GM19438 (cell line): ENCODE measurements at regions not wholly inside any gene's neighbourhood (a gene's known extent, or its start where the extent isn't known, plus 50 kb on each side); places are given as distances from the start of the nearest gene placed in this dataset.
"Not testable (repeated sequence)": the region's sequence is repeated elsewhere in the genome, so short reads cannot be mapped to it uniquely, and the experiment has no call there.

Experiments used
- ATAC-seq: cut with Tn5 transposase; IDR thresholded peaks from one replicate; pipeline ENCODE4 v1.9.1; 2021; ENCODE audit warnings: low read depth; ENCODE audit not compliant: unreplicated experiment

DNA sequence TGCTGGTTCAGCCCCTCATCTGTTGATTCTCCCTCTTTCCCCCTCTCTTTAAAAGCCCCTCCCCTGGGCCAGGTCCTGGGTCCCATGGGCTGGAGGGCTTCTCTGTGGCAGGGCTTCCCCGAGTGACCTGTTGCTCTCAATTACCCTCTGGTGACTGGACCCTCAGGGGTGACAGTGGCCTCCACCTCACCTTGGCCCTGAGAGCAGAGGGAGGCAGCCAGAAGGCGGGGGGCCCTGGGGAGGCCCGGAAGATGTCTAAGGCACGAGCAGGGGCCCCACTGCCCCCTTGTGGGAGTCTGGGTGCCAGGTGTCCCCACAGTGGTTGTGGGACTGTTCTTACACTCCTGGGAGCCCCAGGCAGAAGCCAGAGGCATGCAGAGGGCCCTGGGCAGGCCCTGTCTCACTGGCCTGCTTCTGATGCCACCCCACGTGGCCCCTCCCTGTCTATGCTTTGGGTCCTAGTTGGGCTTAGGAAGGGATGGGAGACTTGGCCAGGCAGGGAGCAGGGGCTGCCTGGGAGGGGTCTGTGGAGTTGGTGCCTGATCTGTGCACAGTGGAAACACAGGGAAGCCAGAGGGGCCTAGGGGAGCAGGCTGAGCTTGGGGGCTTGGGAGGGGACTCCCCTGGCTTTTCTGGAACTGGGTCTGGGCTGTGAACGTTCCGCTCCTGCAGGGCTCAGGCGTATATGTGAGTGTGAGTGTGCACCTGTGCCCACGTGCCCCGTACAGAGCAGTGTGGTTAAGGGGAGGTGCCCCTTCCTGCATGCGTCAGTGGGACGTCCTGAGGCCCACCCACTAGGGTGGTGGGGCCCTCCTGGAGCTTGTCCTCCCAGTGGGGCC is 179.7 kb downstream of the TMEM121 start:
- peak; percentile 36 for ATAC-seq

DNA sequence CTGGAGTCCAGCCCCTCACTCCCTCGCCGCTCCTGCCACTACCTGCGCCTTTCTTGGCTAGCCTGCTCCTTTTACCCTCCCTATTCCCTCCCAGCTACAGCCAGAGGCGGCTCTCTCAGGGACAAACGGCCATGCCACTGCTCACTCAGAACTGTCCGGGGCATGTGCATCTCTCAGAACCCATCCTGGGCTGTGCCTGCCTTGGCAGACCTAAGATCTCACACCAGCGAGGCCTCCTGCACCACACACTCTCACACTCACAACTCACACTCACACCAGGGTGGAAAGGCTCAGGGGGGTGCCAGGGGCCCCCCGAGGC is 180.3 kb downstream of the TMEM121 start:
- not testable (repeated sequence) for ATAC-seq

DNA sequence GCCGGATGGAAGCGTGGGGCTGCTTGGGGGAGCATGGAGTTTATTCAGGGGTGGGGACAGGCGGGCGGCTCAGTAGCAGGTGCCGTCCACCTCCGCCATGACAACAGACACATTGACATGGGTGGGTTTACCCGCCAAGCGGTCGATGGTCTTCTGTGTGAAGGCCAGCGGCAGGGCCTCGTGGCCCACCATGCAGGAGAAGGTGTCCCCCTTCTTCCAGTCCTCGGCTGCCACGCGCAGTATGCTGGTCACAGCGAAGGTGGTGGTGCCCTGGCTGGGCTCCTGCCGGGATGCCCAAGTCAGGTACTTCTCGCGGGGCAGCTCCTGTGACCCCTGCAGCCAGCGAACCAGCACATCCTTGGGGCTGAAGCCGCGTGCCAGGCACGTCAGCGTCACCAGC is 180.7 kb downstream of the TMEM121 start:
- not testable (repeated sequence) for ATAC-seq

DNA sequence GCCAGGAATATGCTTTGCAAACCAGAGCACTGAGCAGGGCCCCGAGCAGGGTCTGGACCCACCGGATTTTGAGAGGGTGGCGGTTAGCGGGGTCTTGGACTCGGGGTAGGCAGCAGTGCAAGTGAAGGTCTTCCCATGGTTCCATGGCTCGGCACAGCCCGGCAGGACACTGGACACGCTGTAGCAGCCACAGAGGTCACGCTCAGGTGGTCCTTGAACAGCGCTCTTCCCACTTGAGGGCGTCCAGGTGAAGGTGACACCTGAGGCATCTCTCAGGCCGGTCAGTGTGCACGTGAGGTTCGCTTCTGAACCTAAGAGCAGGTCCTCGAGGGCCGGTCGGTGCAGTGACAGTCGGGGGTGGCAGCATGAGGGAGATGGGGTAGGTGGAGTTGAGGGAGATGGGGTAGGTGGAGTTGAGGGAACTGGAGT is 181.4 kb downstream of the TMEM121 start:
- not testable (repeated sequence) for ATAC-seq

DNA sequence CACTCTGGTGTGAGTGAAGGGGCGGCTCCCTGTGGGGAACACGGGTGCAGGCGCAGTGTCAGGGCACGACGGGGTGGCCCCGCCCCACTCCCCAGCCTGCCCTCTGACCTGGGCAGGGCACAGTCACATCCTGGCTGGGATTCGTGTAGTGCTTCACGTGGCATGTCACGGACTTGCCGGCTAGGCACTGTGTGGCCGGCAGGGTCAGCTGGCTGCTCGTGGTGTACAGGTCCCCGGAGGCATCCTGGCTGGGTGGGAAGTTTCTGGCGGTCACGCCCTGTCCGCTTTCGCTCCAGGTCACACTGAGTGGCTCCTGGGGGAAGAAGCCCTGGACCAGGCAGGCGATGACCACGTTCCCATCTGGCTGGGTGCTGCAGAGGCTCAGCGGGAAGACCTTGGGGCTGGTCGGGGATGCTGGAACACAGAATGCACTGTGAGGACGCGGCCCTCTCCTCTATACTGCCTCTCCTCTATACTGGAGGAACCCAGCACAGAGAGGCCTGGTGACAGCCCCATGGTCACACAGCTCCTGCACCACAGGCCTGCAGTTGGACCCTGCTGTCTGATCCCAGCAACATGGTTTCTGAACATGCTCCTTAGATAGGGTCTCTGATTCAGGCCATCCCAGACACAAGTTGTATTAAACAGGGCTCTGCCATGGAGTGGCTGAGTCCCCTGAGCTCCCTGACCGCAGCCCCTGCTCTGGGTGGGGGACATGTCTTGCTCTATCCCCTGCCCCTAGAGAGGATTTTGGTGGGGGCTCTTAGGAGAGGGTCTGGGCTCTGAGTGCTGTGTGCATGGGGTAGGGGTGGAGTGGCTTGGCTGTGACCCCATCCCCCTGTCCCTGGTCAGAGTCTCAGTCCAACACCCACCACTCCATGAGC is 182.1 kb downstream of the TMEM121 start:
- ATAC-seq = not testable (repeated sequence)

DNA sequence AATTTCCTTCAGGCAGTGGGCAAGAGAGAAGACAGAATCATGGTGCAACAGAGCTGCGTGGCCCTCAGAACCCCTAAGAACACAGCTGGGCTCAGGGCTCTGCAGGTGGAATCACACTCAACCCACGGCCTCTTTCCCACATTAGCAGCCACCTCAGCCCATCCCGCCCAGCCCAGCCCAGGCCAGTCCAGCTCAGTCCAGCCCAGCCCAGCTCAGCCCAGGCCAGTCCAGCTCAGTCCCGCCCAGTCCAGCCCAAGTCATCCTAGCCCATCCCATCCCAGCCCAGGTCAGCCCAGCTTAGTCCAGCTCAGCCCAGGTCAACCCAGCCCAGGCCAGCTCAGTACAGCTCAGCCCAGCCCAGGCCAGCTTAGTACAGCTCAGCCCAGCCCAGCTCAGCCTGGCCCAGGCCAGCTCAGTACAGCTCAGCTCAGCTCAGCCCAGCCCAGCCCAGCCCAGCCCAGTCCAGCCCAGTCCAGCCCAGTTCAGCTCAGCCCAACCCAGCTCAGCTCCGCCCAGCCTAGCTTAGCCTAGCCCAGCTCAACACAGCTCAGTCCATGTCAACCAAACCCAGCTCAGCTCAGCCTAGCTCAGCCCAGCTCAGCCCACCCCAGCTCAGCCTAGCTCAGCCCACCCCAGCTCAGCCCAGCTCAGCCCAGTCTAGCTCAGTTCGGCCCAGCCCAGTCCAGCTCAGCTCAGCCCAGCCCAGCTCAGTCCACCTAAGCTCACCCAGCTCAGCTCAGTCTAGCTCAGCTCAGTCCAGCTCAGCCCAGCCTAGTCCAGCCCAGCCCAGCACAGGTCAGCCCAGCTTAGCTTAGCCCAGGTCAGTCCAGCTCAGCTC is 183.1 kb downstream of the TMEM121 start:
- ATAC-seq = no peak

DNA sequence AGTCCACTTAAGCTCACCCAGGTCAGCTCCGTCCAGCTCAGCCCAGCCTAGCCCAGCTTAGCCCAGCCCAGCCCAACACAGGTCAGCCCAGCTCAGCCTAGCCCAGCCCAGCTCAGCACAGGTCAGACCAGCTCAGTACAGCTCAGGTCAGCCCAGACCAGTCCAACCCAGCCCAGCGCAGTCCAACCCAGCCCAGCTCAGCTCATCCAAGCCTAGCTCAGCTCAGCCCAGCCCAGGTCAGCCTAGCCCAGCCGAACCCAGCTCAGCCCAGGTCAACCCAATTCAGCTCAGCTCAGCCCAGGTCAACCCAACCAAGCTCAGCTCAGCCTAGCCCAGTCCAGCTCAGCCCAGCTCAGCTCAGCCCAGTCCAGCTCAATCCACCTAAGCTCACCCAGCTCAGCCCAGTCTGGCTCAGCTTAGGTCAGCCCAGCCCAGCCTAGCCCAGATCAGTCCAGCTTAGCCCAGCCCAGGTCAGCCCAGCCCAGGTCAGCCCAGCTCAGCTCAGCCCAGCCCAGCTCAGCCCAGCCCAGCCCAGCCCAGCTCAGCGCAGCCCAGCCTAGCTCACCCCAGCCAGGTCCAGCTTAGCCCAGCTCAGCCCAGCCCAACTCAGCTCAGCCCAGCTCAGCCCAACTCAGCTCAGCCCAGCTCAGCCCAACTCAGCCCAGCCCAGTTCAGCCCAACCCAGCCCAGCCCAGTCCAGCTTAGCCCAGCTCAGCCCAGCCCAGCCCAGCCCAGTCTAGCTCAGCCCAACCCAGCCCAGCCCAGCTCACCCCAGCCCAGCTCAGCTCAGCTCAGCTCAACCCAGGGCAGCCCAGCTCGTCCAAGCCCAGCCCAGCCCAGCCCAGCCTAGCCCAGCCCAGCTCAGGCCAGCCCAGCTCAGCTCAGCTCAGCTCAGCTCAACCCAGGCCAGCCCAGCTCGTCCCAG is 184.0 kb downstream of the TMEM121 start:
- ATAC-seq = no peak

DNA sequence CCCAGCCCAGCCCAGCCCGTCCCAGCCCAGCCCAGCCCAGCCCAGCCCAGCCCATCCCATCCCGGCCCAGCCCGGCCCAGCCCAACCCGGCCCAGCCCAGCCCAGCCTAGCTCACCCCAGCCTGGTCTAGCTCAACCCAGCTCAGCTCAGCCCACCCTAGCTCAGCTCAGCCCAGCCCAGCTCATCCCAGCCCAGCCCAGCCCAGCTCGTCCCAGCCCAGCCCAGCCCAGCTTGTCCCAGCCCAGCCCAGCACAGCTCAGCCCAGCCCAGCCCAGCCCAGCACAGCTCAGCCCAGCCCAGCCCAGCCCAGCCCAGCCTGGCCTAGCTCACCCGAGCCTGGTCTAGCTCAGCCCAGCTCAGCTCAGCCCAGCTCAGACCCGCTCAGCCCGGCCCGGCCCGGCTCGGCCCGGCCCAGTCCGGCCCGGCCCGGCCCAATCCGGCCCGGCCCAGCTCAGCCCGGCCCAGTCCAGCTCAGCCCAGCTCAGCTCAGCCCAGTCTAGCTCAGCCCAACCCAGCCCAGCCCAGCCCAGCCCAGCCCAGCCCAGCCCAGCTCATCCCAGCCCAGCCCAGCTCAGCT is 184.7 kb downstream of the TMEM121 start:
- no peak for ATAC-seq

DNA sequence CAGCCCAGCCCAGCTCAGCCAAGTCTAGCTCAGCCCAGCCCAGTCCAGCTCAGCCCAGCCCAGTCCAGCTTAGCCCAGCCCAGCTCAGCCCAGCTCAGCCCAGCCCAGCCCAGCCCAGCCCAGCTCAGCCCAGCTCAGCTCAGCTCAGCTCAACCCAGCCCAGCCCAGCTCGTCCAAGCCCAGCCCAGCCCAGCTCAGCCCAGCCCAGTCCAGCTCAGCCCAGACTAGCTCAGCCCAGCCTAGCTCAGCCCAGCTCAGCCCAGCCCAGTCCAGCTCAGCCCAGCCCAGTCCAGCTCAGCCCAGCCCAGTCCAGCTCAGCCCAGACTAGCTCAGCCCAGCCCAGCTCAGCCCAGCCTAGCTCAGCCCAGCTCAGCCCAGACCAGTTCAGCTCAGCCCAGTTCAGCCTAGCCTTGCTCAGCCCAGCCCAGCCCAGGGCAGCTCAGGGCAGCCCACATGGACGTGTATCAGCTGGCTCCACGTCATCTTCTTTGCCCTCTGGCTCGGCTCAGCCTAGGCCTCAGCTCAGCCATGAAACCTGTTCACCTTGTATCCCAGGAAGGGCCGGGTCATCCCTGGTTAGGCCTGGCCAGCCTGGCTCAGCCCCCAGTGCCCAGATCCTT is 185.6 kb downstream of the TMEM121 start:
- no peak for ATAC-seq

DNA sequence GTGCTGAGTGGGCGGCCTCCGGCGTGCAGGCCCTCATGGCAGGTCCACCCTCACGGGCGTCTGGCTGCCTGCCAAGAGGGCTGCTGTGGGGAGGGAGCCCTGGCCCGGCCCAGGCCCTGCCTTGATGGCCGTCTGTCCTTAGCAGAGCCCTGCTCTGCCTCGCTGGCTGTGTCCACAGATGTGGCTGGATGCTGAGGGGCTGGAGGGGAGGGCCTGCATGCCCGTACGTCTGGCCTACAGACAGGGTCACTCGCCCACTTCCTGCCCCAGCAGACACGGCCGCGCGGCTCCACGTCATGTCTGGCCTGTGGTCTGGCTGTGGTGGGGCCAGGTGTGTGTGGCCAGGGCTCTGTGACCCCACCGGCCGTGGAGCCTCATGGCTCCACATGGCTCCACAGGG is 186.3 kb downstream of the TMEM121 start:
- not testable (repeated sequence) for ATAC-seq

DNA sequence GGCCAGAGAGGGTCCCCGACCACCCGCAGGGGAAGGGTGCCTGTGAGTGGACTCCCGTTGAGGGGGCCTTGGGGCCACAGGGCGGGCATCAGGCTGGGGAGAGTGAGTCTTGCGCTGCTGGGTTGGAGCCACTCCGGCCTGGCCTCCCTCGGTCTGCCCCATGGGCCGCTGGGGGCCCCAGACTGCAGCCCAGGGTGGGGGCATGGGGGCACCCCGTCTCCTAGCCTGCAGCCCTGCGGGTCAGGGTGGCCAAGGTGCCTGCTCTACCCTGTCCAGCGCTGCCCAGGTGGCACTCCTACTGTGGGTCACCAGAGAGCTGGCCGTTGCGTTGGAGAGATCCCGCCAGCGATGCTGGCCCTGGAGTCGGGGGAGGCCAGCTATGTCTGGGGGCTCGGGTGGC is 186.8 kb downstream of the TMEM121 start:
- not testable (repeated sequence) for ATAC-seq

DNA sequence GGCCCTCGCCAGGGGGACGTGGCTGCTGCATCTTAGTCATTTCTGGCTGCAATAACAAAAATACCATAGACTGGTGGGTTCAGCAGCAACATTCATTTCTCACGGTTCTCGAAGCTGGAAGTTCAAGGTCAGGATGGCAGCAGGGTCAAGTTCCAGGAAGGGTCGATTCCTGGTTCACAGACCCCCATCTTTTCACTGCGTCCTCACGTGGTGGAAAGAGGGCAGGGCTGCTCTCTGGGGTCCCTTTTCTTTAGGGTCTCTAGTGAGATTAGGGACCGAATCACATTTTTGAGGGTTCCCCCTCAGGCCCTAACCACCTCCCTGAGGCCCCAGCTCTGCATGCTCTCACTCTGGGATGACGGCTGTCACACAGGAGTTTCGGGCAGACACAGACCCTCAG is 187.5 kb downstream of the TMEM121 start:
- ATAC-seq = not testable (repeated sequence)

DNA sequence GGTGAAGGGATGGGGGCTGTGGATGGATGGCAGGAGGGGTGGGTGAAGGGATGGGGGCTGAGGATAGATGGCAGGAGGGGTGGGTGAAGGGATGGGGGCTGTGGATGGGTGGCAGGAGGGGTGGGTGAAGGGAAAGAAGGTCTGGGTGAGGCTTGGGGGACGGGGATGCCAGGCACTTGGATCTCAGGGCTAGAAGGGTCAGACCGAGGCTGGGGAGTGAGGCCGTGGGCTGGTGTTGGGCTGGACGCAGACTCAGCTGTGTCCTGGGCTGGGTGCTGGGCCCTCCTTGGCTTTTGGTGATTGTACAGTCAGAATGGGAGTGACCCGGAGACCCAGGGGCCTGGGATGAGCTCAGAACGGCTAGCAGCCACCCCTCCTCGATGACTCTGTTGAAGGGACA is 192.4 kb downstream of the TMEM121 start:
- ATAC-seq = not testable (repeated sequence)

DNA sequence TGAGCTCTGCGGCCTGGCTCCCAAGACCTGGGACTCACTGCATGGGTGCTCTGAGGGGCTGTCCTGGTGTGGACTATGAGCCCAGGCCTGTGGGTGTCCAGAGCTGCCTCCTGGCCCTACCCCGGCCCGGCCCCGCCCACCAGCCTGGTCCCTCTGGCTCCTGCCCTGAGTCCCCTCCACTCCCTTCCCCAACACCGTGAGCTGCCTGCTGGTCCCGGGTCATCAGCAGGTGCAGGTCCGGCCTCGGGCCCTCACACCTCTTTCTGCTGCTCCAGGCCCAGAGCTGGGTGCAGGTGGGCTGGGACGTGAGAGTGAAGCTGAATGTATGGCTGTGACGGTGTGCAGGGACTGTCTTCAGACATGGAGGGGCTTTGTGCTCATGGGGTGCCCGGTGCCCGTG is 193.7 kb downstream of the TMEM121 start:
- ATAC-seq = not testable (repeated sequence)

DNA sequence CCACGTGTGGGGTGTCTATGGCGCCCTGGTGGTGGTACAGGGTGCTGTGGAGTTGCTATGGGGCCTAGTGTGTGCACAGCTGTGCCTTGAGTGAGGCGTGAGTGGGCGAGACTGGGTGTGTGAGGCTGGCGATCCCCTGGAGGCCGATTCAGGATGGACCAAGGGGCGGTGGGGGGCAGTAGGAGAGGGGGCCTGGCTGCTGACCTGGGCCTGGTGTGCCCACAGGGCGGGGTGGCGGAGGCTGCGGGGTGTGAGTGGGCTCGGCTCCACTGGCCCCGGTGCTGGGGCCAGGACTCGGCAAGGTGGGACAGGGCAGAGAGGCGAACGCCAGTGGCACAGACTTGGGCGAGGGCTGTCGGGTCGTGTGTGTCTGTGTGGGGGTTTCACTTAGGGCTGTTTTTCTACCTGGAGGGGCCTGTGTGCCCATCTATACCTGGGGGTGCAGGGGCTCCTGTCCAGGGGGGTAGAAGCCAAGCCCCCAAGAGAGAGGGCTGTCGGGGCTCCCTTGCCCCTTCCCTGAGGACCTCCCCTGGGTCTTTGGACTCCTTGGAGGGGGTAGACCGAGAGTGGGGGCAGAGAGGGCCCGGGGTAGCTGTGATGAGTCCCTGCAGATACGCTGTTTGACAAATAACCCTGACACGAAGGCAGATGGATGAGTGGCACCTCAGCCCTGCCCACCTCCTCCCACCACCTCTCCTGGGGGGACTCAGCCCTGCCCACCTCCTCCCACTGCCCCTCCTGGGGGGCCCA is 194.6 kb downstream of the TMEM121 start:
- not testable (repeated sequence) for ATAC-seq

DNA sequence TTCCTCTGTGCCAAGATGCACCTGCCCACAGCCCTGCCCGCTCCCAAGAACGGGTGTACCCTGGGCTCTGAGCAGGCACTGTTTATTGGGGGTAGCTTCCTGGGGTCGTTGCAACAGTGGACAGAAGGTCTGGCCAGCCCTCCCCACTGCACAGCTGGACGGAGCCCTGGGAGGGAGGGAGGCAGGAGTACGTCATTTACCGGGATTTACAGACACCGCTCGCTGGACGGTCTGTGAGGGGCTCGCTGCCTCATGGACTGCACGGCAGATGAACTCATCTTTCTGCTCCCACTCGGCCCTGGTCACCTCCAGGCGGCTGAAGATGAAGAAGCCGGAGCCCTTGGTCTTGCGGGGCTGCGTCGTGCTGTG is 195.2 kb downstream of the TMEM121 start:
- ATAC-seq = not testable (repeated sequence)

DNA sequence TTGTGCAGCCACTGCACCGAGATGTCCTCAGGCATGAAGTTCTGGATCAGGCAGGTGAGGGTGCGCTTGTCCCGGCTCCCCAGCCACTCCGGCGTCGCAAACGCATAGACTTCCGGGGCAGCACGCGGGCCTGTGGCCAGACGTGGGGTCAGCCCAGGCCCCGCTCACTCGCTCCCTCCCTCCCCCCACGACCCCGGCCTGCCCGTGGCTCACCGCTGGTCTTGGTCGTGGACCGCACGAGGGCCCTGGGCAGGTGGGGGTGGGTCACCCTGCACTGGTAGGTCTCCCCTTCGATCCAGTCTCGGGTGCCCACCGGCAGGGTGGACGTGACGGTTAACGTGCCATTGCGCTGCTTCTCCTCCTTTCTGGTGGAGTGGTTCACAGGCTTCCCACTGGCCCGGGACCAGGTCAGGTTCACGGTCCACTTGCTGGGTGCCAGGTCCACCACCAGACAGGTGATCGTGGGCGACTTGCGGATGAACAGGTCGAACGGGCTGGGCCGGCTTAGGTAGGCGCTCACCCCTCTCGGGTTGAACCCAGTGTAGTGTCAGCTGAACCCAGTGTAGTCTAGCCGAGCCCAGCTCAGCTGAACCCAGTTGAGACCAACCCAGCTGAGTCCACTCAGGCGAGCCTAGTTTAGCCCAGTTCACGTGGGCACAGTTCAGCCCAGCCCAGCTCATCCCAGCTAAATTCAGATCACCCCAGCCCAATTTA is 195.8 kb downstream of the TMEM121 start:
- not testable (repeated sequence) for ATAC-seq

DNA sequence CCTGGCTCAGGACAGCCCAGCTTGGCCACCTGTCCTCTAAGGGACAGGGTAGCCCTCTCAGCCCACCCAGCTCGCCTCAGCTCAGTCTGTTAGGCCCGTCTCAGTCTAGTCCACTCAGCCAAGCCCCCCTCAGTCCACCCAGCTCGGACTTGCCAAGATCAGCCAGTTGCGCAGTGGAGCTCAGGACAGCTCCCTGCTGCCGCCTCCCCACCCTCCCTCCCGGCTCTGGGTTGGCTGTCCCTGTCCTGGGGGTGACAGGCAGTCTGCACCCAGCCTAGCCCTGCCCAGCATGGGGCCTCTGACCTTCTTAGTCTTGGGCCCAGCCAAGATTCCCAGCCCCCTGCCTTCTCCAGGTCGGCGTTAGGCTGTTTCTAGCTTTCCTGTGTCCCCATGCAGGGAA is 196.9 kb downstream of the TMEM121 start:
- not testable (repeated sequence) for ATAC-seq
